ENCODE measurements at regions not wholly inside any gene's neighbourhood (a gene's known extent, or its start where the extent isn't known, plus 50 kb on each side); places are given as distances from the start of the nearest gene placed in this dataset.

DNA sequence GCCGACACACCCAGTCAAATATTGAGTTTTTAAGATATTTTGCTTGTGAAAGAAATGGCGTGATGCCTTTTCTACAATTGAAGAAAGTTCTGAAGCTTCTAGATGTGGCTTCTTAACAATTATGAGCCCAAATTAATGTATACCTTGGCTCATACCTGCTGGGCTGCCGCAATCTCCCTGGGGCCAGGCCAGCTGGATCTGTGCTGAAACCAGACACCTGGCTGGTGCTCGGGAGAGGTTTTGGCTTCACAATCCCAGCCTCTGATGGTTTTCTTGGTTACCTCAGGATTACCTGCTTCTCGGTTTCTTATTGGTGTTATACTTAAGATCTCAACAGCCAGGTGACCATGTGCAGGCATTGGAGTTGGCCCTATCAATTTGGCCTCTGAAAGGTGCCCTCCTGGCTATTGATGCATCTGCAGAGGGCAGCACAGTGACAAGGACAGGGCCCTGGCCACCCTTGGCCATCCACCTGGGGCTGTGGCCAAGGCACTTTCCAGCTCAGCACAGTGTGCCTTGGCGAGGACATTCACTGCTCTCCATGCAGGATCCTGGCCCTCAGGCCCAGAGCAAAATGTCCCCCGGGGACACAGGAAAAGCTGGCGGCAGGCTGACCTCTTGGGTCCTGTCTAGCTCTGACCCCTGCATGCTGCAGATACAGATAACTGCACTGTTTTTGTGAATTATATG lies 305.0 kb downstream of the ZNF536 start:
- Histone ChIP-seq H4K20me1 (replicated peaks in 1 of 2; ENCODE audit: control insufficient read depth in 1 of 2, insufficient read depth in 2 of 2, low read length in 2 of 2) (no peaks in the 10 kb centered on the region), H3K4me2 (ENCODE audit: insufficient read depth in 1 of 2, low read depth in 2 of 2, low read length in 2 of 2) (no peak overlapping the region), H4K5ac (ENCODE audit: insufficient read length, low read depth, low read length) (no peak overlapping the region), H2BK12ac (ENCODE audit: low read depth, low read length) (no peak overlapping the region), H3K23me2 (ENCODE audit: low read depth, low read length) (no peaks in the 10 kb centered on the region), H3K4me1 (replicated peaks in 1 of 4; ENCODE audit: control insufficient read depth in 3 of 4, insufficient read depth in 4 of 4, low read length in 3 of 4) (no peaks in the 10 kb centered on the region), H2BK5ac (ENCODE audit: low read depth, low read length) (no peak overlapping the region), H3K27ac (ENCODE audit: low read depth, low read length) (no peak overlapping the region), H2BK20ac (ENCODE audit: low read length) (no peak overlapping the region), H3K9ac (replicated peaks in 1 of 4; ENCODE audit: extremely low read depth in 1 of 4, low read depth in 3 of 4, low read length in 3 of 4) (no peak overlapping the region), H2AK5ac (ENCODE audit: low read depth, low read length) (no peak overlapping the region), H2BK15ac (ENCODE audit: low read length) (no peak overlapping the region), H4K8ac (ENCODE audit: extremely low read depth, insufficient read depth, low read length) (no peak overlapping the region), H3K4ac (replicated peaks; ENCODE audit: insufficient read length, low read depth, low read length) (no peak overlapping the region), H3K14ac (ENCODE audit: insufficient read length) (no peak overlapping the region), H3K79me1 (ENCODE audit: low read depth, low read length) (no peaks in the 10 kb centered on the region), H3K27me3 (replicated peaks in 1 of 4; ENCODE audit: control insufficient read depth in 3 of 4, extremely low read depth in 1 of 4, insufficient read depth in 3 of 4, low read length in 3 of 4) (no peaks in the 10 kb centered on the region), H3K4me3 (ENCODE audit: extremely low read depth in 1 of 4, insufficient read depth in 2 of 4, low read depth in 3 of 4, low read length in 4 of 4) (no peak overlapping the region), H2AFZ (ENCODE audit: low read length) (no peak overlapping the region), H3K79me2 (ENCODE audit: control insufficient read depth in 1 of 2, insufficient read depth in 2 of 2, low read length in 2 of 2) (no peaks in the 10 kb centered on the region), H3K18ac (ENCODE audit: extremely low read depth, low read length) (no peak overlapping the region), H3K23ac (ENCODE audit: insufficient read length) (no peak overlapping the region), H2BK120ac (replicated peaks; ENCODE audit: low read depth, low read length) (no peak overlapping the region), H3K9me3 (ENCODE audit: insufficient read depth in 2 of 2, low read depth in 1 of 2, low read length in 1 of 2) (no peaks in the 10 kb centered on the region), H3K36me3 (ENCODE audit: control insufficient read depth in 2 of 4, insufficient read depth in 4 of 4, low read length in 3 of 4) (no peaks in the 10 kb centered on the region), H4K91ac (replicated peaks; ENCODE audit: insufficient read length, low read length) (no peak overlapping the region), H3K56ac (replicated peaks; ENCODE audit: insufficient read length, low read depth, low read length) (no peak overlapping the region)
- ChIA-PET POLR2A (ENCODE audit: partially characterized antibody) (interaction anchor here (0.6 kb wide), 1 partner anchor 192 kb away, joined by 3 read pairs; no protein-coding TSS in a partner anchor), CTCF (ENCODE audit: partially characterized antibody) (interaction anchor here (0.8 to 3.9 kb wide), 6 partner anchors 9 to 377 kb away, joined by 3 to 44 read pairs (median 4); no protein-coding TSS in a partner anchor)
- DNase-seq (ENCODE audit: low read depth in 1 of 2, low spot score in 2 of 2) (no peak), FAIRE-seq (no peak)
- no peak for TF ChIP-seq RBBP5 (IDR thresholded peaks at IDR 0.05; ENCODE audit: borderline replicate concordance, low read depth, low read length)
- no peak for TF ChIP-seq POLR2A (IDR thresholded peaks at IDR 0.05; ENCODE audit: control extremely low read depth in 1 of 2, low read depth in 2 of 2, low read length in 2 of 2)
- TF ChIP-seq BACH1 (IDR thresholded peaks at IDR 0.05; ENCODE audit: low read length): no peak
- no peak for TF ChIP-seq GTF2F1 (IDR thresholded peaks at IDR 0.05; ENCODE audit: borderline replicate concordance, low read depth, low read length)
- TF ChIP-seq KDM5A (IDR thresholded peaks at IDR 0.05; ENCODE audit: low read length): no peak
- TF ChIP-seq EP300 (IDR thresholded peaks at IDR 0.05; ENCODE audit: borderline replicate concordance in 1 of 2, low read depth in 2 of 2, low read length in 2 of 2): no peak
- no peak for TF ChIP-seq KDM4A (IDR thresholded peaks at IDR 0.05; ENCODE audit: low read depth, low read length, severe bottlenecking)
- TF ChIP-seq EZH2 (IDR thresholded peaks at IDR 0.05; ENCODE audit: low read depth, low read length, severe bottlenecking): no peak
- 90% methylated on average over 8 of the region's 8 CpGs; no CpG with 5 or more reads in 1 of the 2 experiments for WGBS, 2 experiments (ENCODE audit: extremely low coverage in 1 of 2, insufficient coverage in 1 of 2, insufficient read length in 1 of 2, insufficient replicate concordance in 2 of 2, low coverage in 1 of 2, low lambda C conversion rate in 2 of 2, missing lambda C conversion rate in 1 of 2)
